Natural killer cell (primary cell): ENCODE measurements at regions not wholly inside any gene's neighbourhood (a gene's known extent, or its start where the extent isn't known, plus 50 kb on each side); places are given as distances from the start of the nearest gene placed in this dataset.

Source experiments
- ATAC-seq, 3 donors: fragments of 150-1000 bp in 2 of 3; fragments of 200-7000 bp in 1 of 3; cut with Tn5 transposase; 1 replicate in 1 of 3; 2 replicates in 2 of 3; pipeline ENCODE4 v1.10.0; 2021; ENCODE audit warnings: mild to moderate bottlenecking in 2 of 3, moderate library complexity in 2 of 3
- DNase-seq, 2 donors: peaks; one replicate each; pipeline versions ENCODE4 v3.0.0 to v3.0.0-alpha.2; 2013 to 2021; ENCODE audit warnings: mixed read lengths in 1 of 2
- H3K27ac ChIP-seq: one replicate; pipeline ENCODE4 v1.5.1; 2013; ENCODE audit warnings: mild to moderate bottlenecking, low read length
- H3K27me3 ChIP-seq: one replicate; pipeline ENCODE4 v1.6.1; 2013; ENCODE audit warnings: low read length; ENCODE audit not compliant: control insufficient read depth, insufficient read depth
- H3K36me3 ChIP-seq: one replicate; pipeline ENCODE4 v1.6.1; 2013; ENCODE audit warnings: low read length; ENCODE audit not compliant: control insufficient read depth, insufficient read depth
- H3K4me1 ChIP-seq: one replicate; pipeline ENCODE4 v1.6.1; 2013; ENCODE audit warnings: low read length; ENCODE audit not compliant: control insufficient read depth, insufficient read depth
- H3K4me3 ChIP-seq: one replicate; pipeline ENCODE4 v1.5.1; 2013; ENCODE audit warnings: low read length
- H3K9me3 ChIP-seq: one replicate; pipeline ENCODE4 v1.6.1; 2013; ENCODE audit warnings: low read length; ENCODE audit not compliant: control insufficient read depth, insufficient read depth
- H3K27ac Mint-ChIP-seq, 2 donors: one replicate each; pipeline ENCODE4 v1.8.0; 2022; ENCODE audit warnings: mild to moderate bottlenecking in 2 of 2, mixed read lengths in 2 of 2, moderate library complexity in 1 of 2
- H3K27me3 Mint-ChIP-seq, 2 donors: one replicate each; pipeline ENCODE4 v1.8.0; 2022; ENCODE audit warnings: low read depth in 2 of 2, mixed read lengths in 2 of 2
- H3K36me3 Mint-ChIP-seq: one replicate; pipeline ENCODE4 v1.8.0; 2022; ENCODE audit warnings: mixed read lengths
- H3K4me1 Mint-ChIP-seq, 2 donors: one replicate each; pipeline ENCODE4 v1.8.0; 2022; ENCODE audit warnings: mixed read lengths in 2 of 2
- H3K4me3 Mint-ChIP-seq: one replicate; pipeline ENCODE4 v1.8.0; 2022; ENCODE audit warnings: mild to moderate bottlenecking, moderate library complexity, mixed read lengths
- H3K9me3 Mint-ChIP-seq, 2 donors: one replicate each; pipeline ENCODE4 v1.8.0; 2022; ENCODE audit warnings: mixed read lengths in 2 of 2
- CTCF ChIP-seq: fragments of 200-600 bp; IDR thresholded peaks from one replicate; pipeline ENCODE4 v1.8.0; 2022; ENCODE audit warnings: antibody characterized with exemption
- WGBS: methylation state at CpG from one replicate; pipeline ENCODE4 v1.1.7; 2013; ENCODE audit warnings: missing lambda C conversion rate; ENCODE audit not compliant: insufficient coverage; 5-methylcytosine and 5-hydroxymethylcytosine counted together
- intact Hi-C: fragments of 100-400 bp; cut with micrococcal nuclease; formaldehyde crosslinking; loops from one replicate; pipeline ENCODE4 v1.14.2; 2022

- H3K27ac Mint-ChIP-seq: no peak overlapping the region
- no peaks in the 10 kb centered on the region for H3K27me3 Mint-ChIP-seq
- no peaks in the 10 kb centered on the region for H3K27me3 ChIP-seq
- WGBS: 87% methylated on average over 39 of the region's 39 CpGs
- peaks cover 23% of the 10 kb centered on the region for H3K9me3 ChIP-seq
- no peak overlapping the region for H3K4me3 Mint-ChIP-seq
- H3K4me1 Mint-ChIP-seq: no peaks in the 10 kb centered on the region
- H3K36me3 ChIP-seq: no peaks in the 10 kb centered on the region
- no peak overlapping the region for H3K27ac ChIP-seq
- H3K4me3 ChIP-seq: no peak overlapping the region
- intact Hi-C loops: no loop called here
- no peaks in the 10 kb centered on the region for H3K36me3 Mint-ChIP-seq
- no peaks in the 10 kb centered on the region for H3K4me1 ChIP-seq
- no peak for DNase-seq
- H3K9me3 Mint-ChIP-seq: peaks cover 2 to 9% of the 10 kb centered on the region in 2 donors
- no peak for ATAC-seq
- no peak for TF ChIP-seq CTCF
Observed at GRCh38 chr12:38151991-38152700, 164.4 kb upstream of the ALG10B start.

- no peak overlapping the region for H3K4me3 Mint-ChIP-seq
- Histone ChIP-seq H3K27me3 (no peaks in the 10 kb centered on the region), H3K9me3 (peaks cover 29% of the 10 kb centered on the region), H3K36me3 (no peaks in the 10 kb centered on the region), H3K27ac (no peak overlapping the region), H3K4me3 (no peak overlapping the region), H3K4me1 (no peaks in the 10 kb centered on the region)
- no peak overlapping the region for H3K27ac Mint-ChIP-seq
- no peaks in the 10 kb centered on the region for H3K27me3 Mint-ChIP-seq
- no peak for TF ChIP-seq CTCF
- DNase-seq: no peak
- H3K4me1 Mint-ChIP-seq: no peaks in the 10 kb centered on the region
- 90% methylated on average over 53 of the region's 53 CpGs for WGBS
- no peaks in the 10 kb centered on the region for H3K36me3 Mint-ChIP-seq
- H3K9me3 Mint-ChIP-seq: peaks cover 2 to 5% of the 10 kb centered on the region in 2 donors
- intact Hi-C loops: no loop called here
- ATAC-seq: no peak
Observed at GRCh38 chr12:38152816-38153736, 163.5 kb upstream of the ALG10B start.

GRCh38 chr12:38153737-38154061, 162.9 kb upstream of the ALG10B start:
- no peaks in the 10 kb centered on the region for H3K27me3 ChIP-seq
- H3K4me3 ChIP-seq: no peak overlapping the region
- no peaks in the 10 kb centered on the region for H3K36me3 Mint-ChIP-seq
- no peak for ATAC-seq
- H3K36me3 ChIP-seq: no peaks in the 10 kb centered on the region
- no peak overlapping the region for H3K27ac Mint-ChIP-seq
- H3K4me3 Mint-ChIP-seq: no peak overlapping the region
- no peak for DNase-seq
- peaks cover 2 to 4% of the 10 kb centered on the region in 2 donors for H3K9me3 Mint-ChIP-seq
- no peaks in the 10 kb centered on the region for H3K4me1 ChIP-seq
- WGBS: 90% methylated on average over 19 of the region's 19 CpGs
- no peaks in the 10 kb centered on the region for H3K4me1 Mint-ChIP-seq
- peaks cover 25% of the 10 kb centered on the region for H3K9me3 ChIP-seq
- no peak overlapping the region for H3K27ac ChIP-seq
- intact Hi-C loops: no loop called here
- TF ChIP-seq CTCF: no peak
- H3K27me3 Mint-ChIP-seq: no peaks in the 10 kb centered on the region
